Activated CD4-positive, alpha-beta memory T cell treated with anti-CD3 and anti-CD28 coated beads, Interleukin-2, amount 10 ng/mL, durations not matched to agents 7 days and 5 days (primary cell): ENCODE measurements at regions not wholly inside any gene's neighbourhood (a gene's known extent, or its start where the extent isn't known, plus 50 kb on each side); places are given as distances from the start of the nearest gene placed in this dataset.

Source experiments
- CTCF ChIA-PET: fragments of 350-600 bp; sonication (Branson Sonifier 250); formaldehyde crosslinking; loops from one replicate; lab custom pipeline; 2021; ENCODE audit warnings: antibody characterized with exemption, inconsistent platforms; lab: Charles Lee
- POLR2A ChIA-PET: fragments of 350-600 bp; sonication (Branson Sonifier 250); formaldehyde crosslinking; loops from one replicate; lab custom pipeline; 2021; ENCODE audit warnings: antibody characterized with exemption; lab: Charles Lee
- DNase-seq: peaks from one replicate; pipeline ENCODE4 v3.0.0-alpha.2; 2020
- H3K27ac Mint-ChIP-seq: one replicate; pipeline ENCODE4 v1.8.0; 2021; ENCODE audit warnings: mild to moderate bottlenecking, mixed read lengths
- H3K27me3 Mint-ChIP-seq: one replicate; pipeline ENCODE4 v1.8.0; 2021; ENCODE audit warnings: mixed read lengths
- H3K36me3 Mint-ChIP-seq: one replicate; pipeline ENCODE4 v1.8.0; 2021; ENCODE audit warnings: low read depth, mixed read lengths
- H3K4me1 Mint-ChIP-seq: one replicate; pipeline ENCODE4 v1.8.0; 2021; ENCODE audit warnings: mixed read lengths
- H3K4me3 Mint-ChIP-seq: one replicate; pipeline ENCODE4 v1.8.0; 2021; ENCODE audit warnings: mild to moderate bottlenecking, mixed read lengths
- H3K9me3 Mint-ChIP-seq: one replicate; pipeline ENCODE4 v1.8.0; 2021; ENCODE audit warnings: mixed read lengths

- no peak for DNase-seq
- no peak overlapping the region for H3K4me3 Mint-ChIP-seq
- POLR2A ChIA-PET, result no interaction called here
- H3K27ac Mint-ChIP-seq, result no peak overlapping the region
- CTCF ChIA-PET, result no interaction called here
- peaks cover 15% of the 10 kb centered on the region for H3K4me1 Mint-ChIP-seq
- H3K27me3 Mint-ChIP-seq, result no peaks in the 10 kb centered on the region
- peaks cover 13% of the 10 kb centered on the region for H3K36me3 Mint-ChIP-seq
- H3K9me3 Mint-ChIP-seq, result peaks cover 2% of the 10 kb centered on the region
Observed at GRCh38 chr2:8392098-8392866, 289.6 kb upstream of the ID2 start.

- Mint-ChIP-seq H3K27me3 (no peaks in the 10 kb centered on the region), H3K36me3 (peaks cover 14% of the 10 kb centered on the region), H3K4me3 (no peak overlapping the region), H3K4me1 (peaks cover 15% of the 10 kb centered on the region), H3K27ac (no peak overlapping the region), H3K9me3 (peaks cover 11% of the 10 kb centered on the region)
- ChIA-PET POLR2A (no interaction called here), CTCF (no interaction called here)
- no peak for DNase-seq
Observed at GRCh38 chr2:8393506-8393905, 288.4 kb upstream of the ID2 start.

GRCh38 chr2:8394131-8394530 lies 287.7 kb upstream of the ID2 start:
- ChIA-PET CTCF (no interaction called here), POLR2A (interaction anchor here (0.9 kb wide), 1 partner anchor 15 kb away, joined by 3 read pairs; no protein-coding TSS in a partner anchor)
- Mint-ChIP-seq H3K36me3 (peaks cover 14% of the 10 kb centered on the region), H3K4me3 (no peak overlapping the region), H3K27me3 (no peaks in the 10 kb centered on the region), H3K27ac (no peak overlapping the region), H3K9me3 (peaks cover 17% of the 10 kb centered on the region), H3K4me1 (peaks cover 15% of the 10 kb centered on the region)
- DNase-seq, result no peak

- Mint-ChIP-seq H3K27me3 (no peaks in the 10 kb centered on the region), H3K27ac (no peak overlapping the region), H3K4me3 (no peak overlapping the region), H3K36me3 (peaks cover 14% of the 10 kb centered on the region), H3K4me1 (peaks cover 10% of the 10 kb centered on the region), H3K9me3 (peaks cover 19% of the 10 kb centered on the region)
- POLR2A ChIA-PET, result interaction anchor here (0.9 kb wide), 1 partner anchor 14 kb away, joined by 3 read pairs; no protein-coding TSS in a partner anchor
- DNase-seq, result no peak
- CTCF ChIA-PET, result no interaction called here
Observed at GRCh38 chr2:8394569-8395359, 287.1 kb upstream of the ID2 start.

- Mint-ChIP-seq H3K36me3 (peaks cover 9% of the 10 kb centered on the region), H3K4me1 (peaks cover 8% of the 10 kb centered on the region), H3K27ac (no peak overlapping the region), H3K4me3 (no peak overlapping the region), H3K9me3 (peaks cover 19% of the 10 kb centered on the region), H3K27me3 (no peaks in the 10 kb centered on the region)
- ChIA-PET POLR2A (no interaction called here), CTCF (interaction anchor here (0.6 kb wide), 1 partner anchor 153 kb away, joined by 5 read pairs; no protein-coding TSS in a partner anchor)
- no peak for DNase-seq
Observed at GRCh38 chr2:8395718-8396117, 286.1 kb upstream of the ID2 start.

- H3K4me3 Mint-ChIP-seq, result no peak overlapping the region
- H3K27ac Mint-ChIP-seq, result no peak overlapping the region
- H3K27me3 Mint-ChIP-seq, result no peaks in the 10 kb centered on the region
- ChIA-PET POLR2A (no interaction called here), CTCF (no interaction called here)
- no peak for DNase-seq
- peaks cover 8% of the 10 kb centered on the region for H3K4me1 Mint-ChIP-seq
- H3K9me3 Mint-ChIP-seq, result peaks cover 19% of the 10 kb centered on the region
- peaks cover 6% of the 10 kb centered on the region for H3K36me3 Mint-ChIP-seq
Observed at GRCh38 chr2:8398040-8398668, 283.7 kb upstream of the ID2 start.

- H3K9me3 Mint-ChIP-seq, result peaks cover 19% of the 10 kb centered on the region
- POLR2A ChIA-PET, result no interaction called here
- H3K4me3 Mint-ChIP-seq, result no peak overlapping the region
Observed at GRCh38 chr2:8399731-8400130, 282.1 kb upstream of the ID2 start.

GRCh38 chr2:8400196-8400595 lies 281.7 kb upstream of the ID2 start:
- H3K9me3 Mint-ChIP-seq, result peaks cover 19% of the 10 kb centered on the region
- H3K4me1 Mint-ChIP-seq, result peaks cover 6% of the 10 kb centered on the region
- H3K27ac Mint-ChIP-seq, result no peak overlapping the region
- no peak overlapping the region for H3K4me3 Mint-ChIP-seq
- H3K36me3 Mint-ChIP-seq, result peaks cover 10% of the 10 kb centered on the region
- H3K27me3 Mint-ChIP-seq, result no peaks in the 10 kb centered on the region
- POLR2A ChIA-PET, result no interaction called here
- CTCF ChIA-PET, result interaction anchor here (0.6 kb wide), 1 partner anchor 1197 kb away, joined by 3 read pairs; no protein-coding TSS in a partner anchor
- DNase-seq, result no peak

More at GRCh38 chr2:8399731-8400130, 282.1 kb upstream of the ID2 start:
- Mint-ChIP-seq H3K27me3 (no peaks in the 10 kb centered on the region), H3K4me1 (peaks cover 8% of the 10 kb centered on the region), H3K36me3 (peaks cover 10% of the 10 kb centered on the region), H3K27ac (no peak overlapping the region)
- CTCF ChIA-PET, result no interaction called here
- no peak for DNase-seq

- Mint-ChIP-seq H3K4me1 (peaks cover 4% of the 10 kb centered on the region), H3K36me3 (peaks cover 8% of the 10 kb centered on the region), H3K27ac (no peak overlapping the region), H3K4me3 (no peak overlapping the region), H3K27me3 (peaks cover 2% of the 10 kb centered on the region), H3K9me3 (peaks cover 17% of the 10 kb centered on the region)
- DNase-seq, result no peak
- CTCF ChIA-PET, result no interaction called here
- POLR2A ChIA-PET, result no interaction called here
Observed at GRCh38 chr2:8402222-8402621, 279.6 kb upstream of the ID2 start.

- peaks cover 4% of the 10 kb centered on the region for H3K9me3 Mint-ChIP-seq
- no peak overlapping the region for H3K4me3 Mint-ChIP-seq
- ChIA-PET POLR2A (no interaction called here), CTCF (no interaction called here)
- H3K27ac Mint-ChIP-seq, result no peak overlapping the region
- peaks cover 16% of the 10 kb centered on the region for H3K4me1 Mint-ChIP-seq
- no peak for DNase-seq
- H3K36me3 Mint-ChIP-seq, result peaks cover 3% of the 10 kb centered on the region
- H3K27me3 Mint-ChIP-seq, result peaks cover 2% of the 10 kb centered on the region
Observed at GRCh38 chr2:8403876-8404275, 278.0 kb upstream of the ID2 start.

GRCh38 chr2:8405334-8405733 lies 276.5 kb upstream of the ID2 start:
- H3K4me3 Mint-ChIP-seq, result no peak overlapping the region
- ChIA-PET CTCF (interaction anchor here (0.6 kb wide), 1 partner anchor 44 kb away, joined by 4 read pairs; no protein-coding TSS in a partner anchor), POLR2A (no interaction called here)
- peaks cover 3% of the 10 kb centered on the region for H3K36me3 Mint-ChIP-seq
- H3K4me1 Mint-ChIP-seq, result peaks cover 25% of the 10 kb centered on the region
- H3K27ac Mint-ChIP-seq, result no peak overlapping the region
- H3K27me3 Mint-ChIP-seq, result peaks cover 2% of the 10 kb centered on the region
- no peaks in the 10 kb centered on the region for H3K9me3 Mint-ChIP-seq
- DNase-seq, result no peak

- Mint-ChIP-seq H3K9me3 (no peaks in the 10 kb centered on the region), H3K4me1 (peaks cover 25% of the 10 kb centered on the region), H3K36me3 (peaks cover 3% of the 10 kb centered on the region), H3K27me3 (peaks cover 2% of the 10 kb centered on the region), H3K4me3 (no peak overlapping the region), H3K27ac (no peak overlapping the region)
- ChIA-PET CTCF (interaction anchor here (1.2 kb wide), 1 partner anchor 68 kb away, joined by 3 read pairs; no protein-coding TSS in a partner anchor), POLR2A (interaction anchor here (0.6 kb wide), 1 partner anchor 87 kb away, joined by 3 read pairs; no protein-coding TSS in a partner anchor)
- no peak for DNase-seq
Observed at GRCh38 chr2:8406271-8406670, 275.6 kb upstream of the ID2 start.

- POLR2A ChIA-PET, result no interaction called here
- H3K36me3 Mint-ChIP-seq, result peaks cover 3% of the 10 kb centered on the region
- H3K27ac Mint-ChIP-seq, result no peak overlapping the region
- no peaks in the 10 kb centered on the region for H3K9me3 Mint-ChIP-seq
- H3K27me3 Mint-ChIP-seq, result peaks cover 2% of the 10 kb centered on the region
- DNase-seq, result no peak
- peaks cover 25% of the 10 kb centered on the region for H3K4me1 Mint-ChIP-seq
- CTCF ChIA-PET, result interaction anchor here (1.2 kb wide), 1 partner anchor 67 kb away, joined by 3 read pairs; no protein-coding TSS in a partner anchor
- H3K4me3 Mint-ChIP-seq, result no peak overlapping the region
Observed at GRCh38 chr2:8407332-8407731, 274.5 kb upstream of the ID2 start.
